ENCODE measurements at regions not wholly inside any gene's neighbourhood (a gene's known extent, or its start where the extent isn't known, plus 50 kb on each side); places are given as distances from the start of the nearest gene placed in this dataset.
"Not testable (repeated sequence)": the region's sequence is repeated elsewhere in the genome, so short reads cannot be mapped to it uniquely, and the experiment has no call there.

DNA sequence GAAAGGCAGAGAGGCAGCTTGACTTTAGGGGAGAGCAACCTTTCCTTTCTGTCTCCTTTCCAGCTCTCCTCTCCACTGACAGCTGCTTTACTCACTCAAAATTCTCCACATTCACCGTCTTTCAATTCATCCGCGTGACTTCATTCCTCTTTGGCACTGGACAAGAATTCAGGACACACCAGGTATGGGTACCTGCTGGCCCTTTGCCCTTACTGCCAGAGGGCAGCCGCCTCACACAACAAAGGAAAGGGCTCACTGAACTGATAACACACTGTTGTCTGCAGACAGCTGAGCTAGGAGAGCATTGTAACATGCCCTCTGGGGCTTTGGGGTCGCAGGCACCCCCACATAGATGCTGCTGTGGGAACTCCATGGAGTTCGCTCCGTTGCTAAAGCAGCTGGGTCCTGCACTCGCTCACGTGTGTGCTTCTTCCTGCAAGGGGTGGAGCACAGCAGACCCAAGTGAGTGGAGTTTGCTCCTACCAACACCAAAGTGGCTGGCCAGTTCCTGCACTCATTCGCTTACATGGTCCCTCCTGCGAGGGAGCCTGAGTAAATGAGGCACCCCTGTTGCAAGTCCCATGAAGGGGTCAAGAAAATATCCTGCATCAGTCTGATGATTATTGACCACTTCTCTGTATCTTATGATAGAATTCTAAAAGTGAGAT lies 79.0 kb upstream of the SGO1 start:
- 79% methylated on average over 11 of the region's 11 CpGs for WGBS
- H3K4me1 ChIP-seq (ENCODE audit: insufficient read depth): no peaks in the 10 kb centered on the region
- H3K36me3 ChIP-seq (ENCODE audit: insufficient read depth): no peaks in the 10 kb centered on the region
- no peak overlapping the region for H3K27ac ChIP-seq (ENCODE audit: low read depth)
- H3K4me3 ChIP-seq (ENCODE audit: low read depth, low read length): no peak overlapping the region
- DNase-seq (ENCODE audit: extremely low spot score): no peak

DNA sequence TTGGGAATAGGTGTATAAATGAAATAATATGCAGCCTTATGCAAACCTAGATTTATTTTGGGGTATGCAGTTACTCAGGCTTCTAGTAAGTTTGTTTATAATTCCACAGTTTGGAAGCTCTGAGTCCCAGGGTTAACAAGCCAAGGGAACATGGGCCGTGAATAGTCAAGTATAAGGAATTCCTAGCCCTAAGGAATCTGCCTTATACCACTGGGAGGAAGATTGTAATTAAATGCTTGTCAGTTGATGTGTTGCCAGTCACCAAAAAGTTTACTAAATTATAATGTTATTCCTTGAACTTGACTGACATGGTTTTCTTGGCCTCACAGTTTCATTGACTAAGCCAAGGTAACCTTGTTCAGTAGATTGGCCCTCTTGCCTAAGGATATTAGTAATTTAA lies 72.4 kb upstream of the SGO1 start:
- Histone ChIP-seq H3K4me3 (ENCODE audit: low read depth, low read length) (no peak overlapping the region), H3K36me3 (ENCODE audit: insufficient read depth) (no peaks in the 10 kb centered on the region), H3K27ac (ENCODE audit: low read depth) (no peak overlapping the region), H3K4me1 (ENCODE audit: insufficient read depth) (no peaks in the 10 kb centered on the region)
- WGBS: 64% methylated on average over 1 of the region's 1 CpG
- no peak for DNase-seq (ENCODE audit: extremely low spot score)

DNA sequence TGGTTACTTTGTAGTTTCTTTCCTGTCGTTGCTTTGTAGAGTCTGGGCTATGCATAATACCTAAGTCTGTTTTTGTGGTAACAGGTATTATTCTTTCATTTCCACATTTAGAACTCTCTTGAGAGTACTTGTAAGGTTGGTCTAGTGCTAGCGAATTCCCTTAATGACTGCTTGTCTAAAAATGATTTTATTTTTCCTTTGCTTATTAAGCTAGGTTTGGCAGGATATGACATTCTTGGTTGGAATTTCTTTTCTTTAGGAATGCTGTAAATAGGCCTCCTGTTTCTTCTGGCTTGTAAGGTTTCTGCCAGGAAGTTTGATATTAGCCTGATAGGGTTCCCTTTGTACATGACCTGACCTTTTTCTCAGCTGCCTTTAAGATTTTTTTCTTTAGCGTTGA lies 70.1 kb upstream of the SGO1 start:
- Histone ChIP-seq H3K4me3 (ENCODE audit: low read depth, low read length) (no peak overlapping the region), H3K36me3 (ENCODE audit: insufficient read depth) (no peaks in the 10 kb centered on the region), H3K4me1 (ENCODE audit: insufficient read depth) (no peaks in the 10 kb centered on the region), H3K27ac (ENCODE audit: low read depth) (no peak overlapping the region)
- 70% methylated on average over 3 of the region's 3 CpGs for WGBS
- DNase-seq (ENCODE audit: extremely low spot score): no peak

DNA sequence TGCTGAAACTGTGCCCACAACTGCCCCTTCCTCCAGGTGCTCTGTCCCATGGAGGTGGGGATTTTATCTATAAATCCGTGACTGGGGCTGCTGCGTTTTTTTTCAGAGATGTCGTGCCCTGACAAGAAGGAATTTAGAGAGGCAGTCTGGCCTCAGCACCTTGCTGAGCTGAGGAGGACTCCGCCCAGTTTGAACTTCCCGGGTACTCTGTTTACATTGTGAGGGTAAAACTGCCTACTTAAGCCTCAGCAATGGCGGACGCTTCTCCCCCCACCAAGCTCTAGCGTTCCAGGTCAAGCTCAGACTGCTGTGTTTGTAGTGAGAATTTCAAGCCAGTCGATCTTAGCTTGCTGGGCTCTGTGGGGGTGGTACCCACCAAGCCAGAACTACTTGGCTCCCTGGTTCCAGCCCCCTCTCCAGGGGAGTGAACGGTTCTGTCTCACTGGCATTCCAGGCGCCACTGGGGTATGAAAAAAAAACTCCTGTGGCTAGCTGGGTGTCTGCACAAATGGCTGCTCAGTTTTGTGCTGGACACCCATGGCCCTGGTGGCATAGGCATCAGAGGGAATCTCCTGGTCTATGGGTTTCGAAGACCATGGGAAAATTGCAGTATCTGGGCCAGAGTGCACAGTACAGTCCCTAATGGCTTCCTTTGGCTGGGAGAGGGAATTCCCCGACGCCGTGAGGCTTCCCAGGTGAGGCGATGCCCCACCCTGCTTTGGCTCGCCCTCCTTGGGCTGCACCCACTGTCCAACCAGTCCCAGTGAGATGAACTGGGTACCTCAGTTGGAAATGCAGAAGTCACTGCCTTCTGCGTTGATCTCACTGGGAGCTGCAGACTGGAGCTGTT lies 68.5 kb upstream of the SGO1 start:
- H3K4me1 ChIP-seq (ENCODE audit: insufficient read depth): no peaks in the 10 kb centered on the region
- H3K4me3 ChIP-seq (ENCODE audit: low read depth, low read length): no peak overlapping the region
- no peaks in the 10 kb centered on the region for H3K36me3 ChIP-seq (ENCODE audit: insufficient read depth)
- 84% methylated on average over 18 of the region's 18 CpGs for WGBS
- DNase-seq (ENCODE audit: extremely low spot score): no peak
- H3K27ac ChIP-seq (ENCODE audit: low read depth): no peak overlapping the region

DNA sequence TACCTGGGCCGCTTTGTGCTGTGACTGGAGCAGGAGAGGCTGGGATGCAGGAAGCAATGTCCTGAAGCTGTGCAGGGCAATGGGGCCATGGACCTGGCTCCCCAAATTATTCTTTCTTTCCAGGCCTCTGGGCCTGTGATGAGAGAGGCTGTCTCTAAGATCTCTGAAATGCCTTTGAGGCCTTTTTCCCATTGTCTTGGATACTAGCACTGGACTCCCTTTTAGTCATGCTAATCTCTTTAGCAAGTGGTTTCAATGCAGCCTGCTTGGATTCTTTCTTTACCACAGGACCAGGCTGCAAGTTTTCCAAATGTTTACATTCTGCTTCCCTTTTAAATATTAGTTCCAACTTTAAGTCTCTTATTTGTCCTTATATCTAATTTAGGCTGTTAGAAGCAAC lies 64.8 kb upstream of the SGO1 start:
- DNase-seq (ENCODE audit: extremely low spot score): no peak
- no peaks in the 10 kb centered on the region for H3K4me1 ChIP-seq (ENCODE audit: insufficient read depth)
- no peak overlapping the region for H3K4me3 ChIP-seq (ENCODE audit: low read depth, low read length)
- H3K27ac ChIP-seq (ENCODE audit: low read depth): no peak overlapping the region
- WGBS: 91% methylated on average over 1 of the region's 1 CpG
- H3K36me3 ChIP-seq (ENCODE audit: insufficient read depth): no peaks in the 10 kb centered on the region

DNA sequence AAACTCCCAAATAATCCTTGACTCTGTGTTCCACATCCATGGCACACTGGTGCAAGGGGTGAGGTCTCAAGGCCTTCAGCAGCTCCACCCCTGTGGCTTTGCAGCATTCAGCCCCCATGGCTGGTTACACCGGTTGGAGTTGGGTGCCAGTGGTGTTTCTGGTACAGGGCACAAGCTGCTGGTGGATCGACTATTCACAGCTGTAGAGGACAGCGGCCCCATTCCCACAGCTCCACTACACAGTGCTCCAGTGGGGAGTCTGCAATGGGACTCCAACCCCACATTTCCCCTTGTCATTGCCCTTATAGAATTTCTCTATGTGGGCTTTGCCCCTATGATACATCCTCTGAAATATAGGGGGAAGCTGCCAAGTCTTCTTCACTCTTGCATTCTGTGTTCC lies 64.3 kb upstream of the SGO1 start:
- WGBS: 95% methylated on average over 3 of the region's 3 CpGs
- H3K4me1 ChIP-seq (ENCODE audit: insufficient read depth): no peaks in the 10 kb centered on the region
- no peaks in the 10 kb centered on the region for H3K36me3 ChIP-seq (ENCODE audit: insufficient read depth)
- H3K27ac ChIP-seq (ENCODE audit: low read depth): no peak overlapping the region
- no peak for DNase-seq (ENCODE audit: extremely low spot score)
- no peak overlapping the region for H3K4me3 ChIP-seq (ENCODE audit: low read depth, low read length)

DNA sequence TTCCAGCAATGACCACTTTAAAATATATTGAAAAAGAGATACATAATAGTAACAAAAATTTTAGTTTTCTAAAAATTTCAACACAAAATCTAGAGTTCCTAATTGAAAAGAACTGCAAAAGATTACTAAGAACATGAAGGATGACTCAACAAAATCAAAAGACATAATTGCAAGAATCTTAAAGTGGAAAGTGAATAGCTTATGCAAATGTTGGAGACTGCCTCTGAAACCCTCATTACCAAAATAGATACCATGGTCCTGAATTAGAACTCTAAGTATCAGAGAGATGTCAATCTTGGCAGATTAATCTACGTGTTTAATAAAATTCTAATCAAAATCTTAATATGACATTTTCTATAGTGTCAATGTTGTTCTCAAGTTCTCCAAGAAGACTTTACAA lies 60.7 kb upstream of the SGO1 start:
- no peaks in the 10 kb centered on the region for H3K4me1 ChIP-seq (ENCODE audit: insufficient read depth)
- 85% methylated on average over 1 of the region's 1 CpG for WGBS
- DNase-seq (ENCODE audit: extremely low spot score): no peak
- H3K36me3 ChIP-seq (ENCODE audit: insufficient read depth): no peaks in the 10 kb centered on the region
- no peak overlapping the region for H3K27ac ChIP-seq (ENCODE audit: low read depth)
- H3K4me3 ChIP-seq (ENCODE audit: low read depth, low read length): no peak overlapping the region

DNA sequence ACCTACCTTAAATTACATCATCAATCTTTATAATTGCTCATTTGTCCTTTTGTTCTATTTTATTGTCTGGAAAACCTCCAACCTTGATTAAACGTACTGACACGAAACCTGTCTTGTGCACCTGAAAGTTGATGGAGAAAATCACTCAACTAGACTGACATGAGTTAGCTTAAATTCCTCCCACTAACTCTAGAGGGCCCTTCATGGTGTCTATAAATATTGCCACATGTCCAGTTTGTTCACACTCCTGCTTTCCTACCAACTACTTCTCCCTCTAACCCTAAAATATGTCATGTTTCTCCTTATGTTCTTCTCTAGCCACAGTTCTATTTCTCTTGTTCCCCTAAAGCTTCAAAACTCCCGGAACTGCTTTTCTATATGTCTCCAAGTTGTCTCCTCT lies 59.8 kb upstream of the SGO1 start:
- H3K4me3 ChIP-seq (ENCODE audit: low read depth, low read length): no peak overlapping the region
- no peak for DNase-seq (ENCODE audit: extremely low spot score)
- WGBS: 89% methylated on average over 3 of the region's 3 CpGs
- no peaks in the 10 kb centered on the region for H3K36me3 ChIP-seq (ENCODE audit: insufficient read depth)
- no peaks in the 10 kb centered on the region for H3K4me1 ChIP-seq (ENCODE audit: insufficient read depth)
- H3K27ac ChIP-seq (ENCODE audit: low read depth): no peak overlapping the region

DNA sequence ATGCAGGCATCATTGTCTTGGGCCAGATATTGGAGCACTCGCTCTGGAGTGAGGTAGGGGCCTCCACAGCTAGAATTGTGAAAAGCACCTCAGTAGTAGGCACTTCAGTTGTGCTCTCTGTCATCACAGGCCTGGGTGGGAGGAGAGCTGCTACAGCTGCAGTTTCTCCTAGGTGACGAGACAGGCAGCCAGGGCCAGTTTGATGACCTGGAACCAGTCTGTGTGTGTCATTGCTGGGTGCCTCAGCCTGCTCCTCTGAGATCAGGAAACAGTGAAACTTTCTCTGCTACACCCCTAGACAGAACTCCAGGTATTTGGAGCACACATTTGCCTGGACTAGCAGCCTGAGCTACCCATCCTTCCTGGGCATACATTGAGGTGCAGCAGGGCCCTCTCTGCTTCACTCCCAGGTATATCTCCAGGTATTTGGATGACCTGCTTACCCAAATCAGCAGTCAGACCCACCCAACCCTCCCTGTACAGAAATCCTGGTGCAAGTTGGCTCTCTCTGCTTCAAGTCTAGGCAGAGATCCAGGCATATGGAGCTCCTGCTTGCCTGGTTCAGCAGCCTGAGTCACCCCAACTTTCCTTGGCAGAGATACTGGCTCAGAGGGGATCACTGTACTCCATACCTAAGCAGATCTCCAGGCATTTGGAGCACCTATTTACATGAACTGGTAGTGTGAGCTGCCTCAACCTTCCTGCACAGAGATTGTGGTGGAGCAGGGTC lies 54.3 kb upstream of the SGO1 start:
- no peak overlapping the region for H3K27ac ChIP-seq (ENCODE audit: low read depth)
- no peak for DNase-seq (ENCODE audit: extremely low spot score)
- H3K4me3 ChIP-seq (ENCODE audit: low read depth, low read length): no peak overlapping the region
- 96% methylated on average over 2 of the region's 2 CpGs for WGBS
- no peaks in the 10 kb centered on the region for H3K36me3 ChIP-seq (ENCODE audit: insufficient read depth)
- H3K4me1 ChIP-seq (ENCODE audit: insufficient read depth): no peaks in the 10 kb centered on the region

DNA sequence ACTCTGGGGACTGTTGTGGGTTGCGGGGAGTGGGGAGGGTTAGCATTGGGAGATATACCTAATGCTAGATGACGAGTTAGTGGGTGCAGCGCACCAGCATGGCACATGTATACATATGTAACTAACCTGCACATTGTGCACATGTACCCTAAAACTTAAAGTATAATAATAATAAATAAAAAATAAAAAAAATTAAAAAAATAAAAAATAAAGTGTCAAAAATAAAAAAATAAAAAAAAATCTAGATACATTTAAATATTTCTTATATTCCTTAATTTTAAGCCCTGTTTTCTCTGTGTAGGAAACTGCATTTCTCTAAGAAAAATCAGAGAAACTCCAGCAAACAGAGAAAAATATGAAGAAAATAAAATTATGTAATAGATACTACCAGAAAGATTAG lies 52.2 kb upstream of the SGO1 start:
- not testable (repeated sequence) for DNase-seq (ENCODE audit: extremely low spot score); H3K4me3 ChIP-seq (ENCODE audit: low read depth, low read length); H3K27ac ChIP-seq (ENCODE audit: low read depth); H3K4me1 ChIP-seq (ENCODE audit: insufficient read depth); H3K36me3 ChIP-seq (ENCODE audit: insufficient read depth)
- 98% methylated on average over 3 of the region's 3 CpGs for WGBS

DNA sequence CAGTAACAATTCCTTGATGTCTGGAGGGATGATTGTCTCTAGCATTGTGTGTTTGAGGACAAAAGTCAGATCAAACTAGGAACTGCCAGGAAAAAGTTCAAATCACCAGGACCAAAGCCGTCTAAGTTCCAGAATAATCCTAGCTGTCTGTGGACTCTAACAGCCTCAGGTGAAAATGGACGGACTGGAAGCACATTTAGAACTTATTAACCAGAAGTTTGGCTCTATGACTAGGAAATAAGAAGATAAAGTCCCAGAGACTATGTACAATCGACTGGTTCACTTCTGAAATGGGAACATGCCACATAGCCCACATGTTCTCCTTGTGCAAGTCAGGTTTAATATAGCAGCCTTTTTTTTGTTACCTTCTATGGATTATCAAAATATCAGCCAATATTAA lies 50.6 kb upstream of the SGO1 start:
- no peak for DNase-seq (ENCODE audit: extremely low spot score)
- 80% methylated on average over 3 of the region's 3 CpGs for WGBS

More for the DNA sequence above, 50.6 kb upstream of the SGO1 start:
- H3K4me1 ChIP-seq (ENCODE audit: insufficient read depth): no peaks in the 10 kb centered on the region
- H3K36me3 ChIP-seq (ENCODE audit: insufficient read depth): no peaks in the 10 kb centered on the region
- no peak overlapping the region for H3K4me3 ChIP-seq (ENCODE audit: low read depth, low read length)
- no peak overlapping the region for H3K27ac ChIP-seq (ENCODE audit: low read depth)

Data from urinary bladder (tissue), 3 donors.